ENCODE measurements at regions not wholly inside any gene's neighbourhood (a gene's known extent, or its start where the extent isn't known, plus 50 kb on each side); places are given as distances from the start of the nearest gene placed in this dataset.

DNA sequence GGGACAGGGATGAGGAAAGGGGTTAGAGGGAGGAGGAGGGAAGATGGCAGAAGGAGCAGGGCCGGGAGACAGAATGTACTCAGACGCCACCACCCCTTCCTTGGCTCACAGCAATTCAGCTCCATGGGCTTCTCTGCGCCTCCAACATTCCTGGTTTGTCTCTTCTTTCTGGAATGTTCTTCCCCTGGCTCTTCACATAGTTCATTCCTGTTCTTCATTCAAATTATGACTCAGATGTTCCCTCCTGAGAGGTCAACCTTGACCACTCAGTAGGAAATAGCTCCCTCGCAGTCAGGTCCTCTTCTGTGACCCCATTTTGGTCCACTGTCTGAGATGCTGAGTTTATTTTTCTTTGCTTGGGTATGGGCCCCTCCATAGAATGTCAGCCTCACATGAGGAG lies 203.2 kb downstream of the C1orf94 start:
- TF ChIP-seq, protein P1, sequence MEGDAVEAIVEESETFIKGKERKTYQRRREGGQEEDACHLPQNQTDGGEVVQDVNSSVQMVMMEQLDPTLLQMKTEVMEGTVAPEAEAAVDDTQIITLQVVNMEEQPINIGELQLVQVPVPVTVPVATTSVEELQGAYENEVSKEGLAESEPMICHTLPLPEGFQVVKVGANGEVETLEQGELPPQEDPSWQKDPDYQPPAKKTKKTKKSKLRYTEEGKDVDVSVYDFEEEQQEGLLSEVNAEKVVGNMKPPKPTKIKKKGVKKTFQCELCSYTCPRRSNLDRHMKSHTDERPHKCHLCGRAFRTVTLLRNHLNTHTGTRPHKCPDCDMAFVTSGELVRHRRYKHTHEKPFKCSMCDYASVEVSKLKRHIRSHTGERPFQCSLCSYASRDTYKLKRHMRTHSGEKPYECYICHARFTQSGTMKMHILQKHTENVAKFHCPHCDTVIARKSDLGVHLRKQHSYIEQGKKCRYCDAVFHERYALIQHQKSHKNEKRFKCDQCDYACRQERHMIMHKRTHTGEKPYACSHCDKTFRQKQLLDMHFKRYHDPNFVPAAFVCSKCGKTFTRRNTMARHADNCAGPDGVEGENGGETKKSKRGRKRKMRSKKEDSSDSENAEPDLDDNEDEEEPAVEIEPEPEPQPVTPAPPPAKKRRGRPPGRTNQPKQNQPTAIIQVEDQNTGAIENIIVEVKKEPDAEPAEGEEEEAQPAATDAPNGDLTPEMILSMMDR (IDR thresholded peaks at IDR 0.05): no peak
- TF ChIP-seq POLR2A (IDR thresholded peaks at IDR 0.05): no peak
- TF ChIP-seq EP300 (IDR thresholded peaks at IDR 0.05): no peak
- no peak for TF ChIP-seq POLR2AphosphoS5 (IDR thresholded peaks at IDR 0.05)
